A549 (cell line): ENCODE measurements at regions not wholly inside any gene's neighbourhood (a gene's known extent, or its start where the extent isn't known, plus 50 kb on each side); places are given as distances from the start of the nearest gene placed in this dataset.

Experiments used
- ATAC-seq, 2 experiments: fragments of 200-7000 bp in 1 of 2; fragments of >200 bp in 1 of 2; cut with Nextera tagmentation in 1 of 2; cut with Tn5 transposase in 1 of 2; 3 replicates each; pipeline versions ENCODE4 v1.8.0 to v1.9.1; 2018 to 2020; ENCODE audit warnings: mild to moderate bottlenecking in 1 of 2, moderate library complexity in 1 of 2
- CTCF ChIA-PET: fragments of 300-600 bp; sonication (Branson Sonifier 250); formaldehyde crosslinking; extraction: SDS; loops from one replicate; lab custom pipeline; 2021; ENCODE audit warnings: antibody characterized with exemption, inconsistent platforms; lab: Yijun Ruan, JAX
- POLR2A ChIA-PET: fragments of 350-600 bp; formaldehyde crosslinking; extraction: SDS; loops from one replicate; lab custom pipeline; 2021; ENCODE audit warnings: antibody characterized with exemption, inconsistent platforms; lab: Yijun Ruan, JAX
- DNase-seq, 2 experiments: peaks; one replicate each; pipeline versions ENCODE4 v3.0.0 to v3.0.0-alpha.2; 2011 to 2016; ENCODE audit warnings: low read depth in 1 of 2, low spot score in 1 of 2
- FAIRE-seq: peaks from 2 replicates; lab custom pipeline; 2011; peaks lifted over from hg19 to GRCh38; lab: Jason Lieb, UNC
- H3K27ac ChIP-seq, 2 experiments: fragments of >200 bp; sonication (Bioruptor Twin); formaldehyde crosslinking; 3 replicates each; pipeline ENCODE4 v1.5.1; 2016 to 2017
- H3K4me1 ChIP-seq: fragments of >200 bp; sonication (Bioruptor Twin); formaldehyde crosslinking; 3 replicates; pipeline ENCODE4 v1.6.1; 2016
- H3K4me2 ChIP-seq: fragments of >200 bp; sonication (Bioruptor Twin); formaldehyde crosslinking; 3 replicates; pipeline ENCODE4 v1.6.1; 2016
- H3K4me3 ChIP-seq: fragments of >200 bp; sonication (Bioruptor Twin); formaldehyde crosslinking; 3 replicates; pipeline ENCODE4 v1.5.1; 2016
- H3K9me3 ChIP-seq: fragments of >200 bp; sonication (Bioruptor Twin); formaldehyde crosslinking; 3 replicates; pipeline ENCODE4 v1.6.1; 2016
- BHLHE40 ChIP-seq: IDR thresholded peaks from 2 replicates; pipeline ENCODE4 v1.6.1; 2012; ENCODE audit warnings: low read depth, low read length, inconsistent platforms
- CBX8 ChIP-seq: fragments of 200-600 bp; sonication (generic); IDR thresholded peaks from 2 replicates; pipeline ENCODE4 v1.6.1; 2016
- EHMT2 ChIP-seq: fragments of 200-600 bp; sonication (generic); IDR thresholded peaks from 2 replicates; pipeline ENCODE4 v1.6.1; 2016; ENCODE audit warnings: antibody characterized with exemption, low read depth, mild to moderate bottlenecking, moderate library complexity
- ESRRA ChIP-seq: fragments of 150-350 bp; IDR thresholded peaks from 2 replicates; pipeline ENCODE4 v1.6.1; 2014; ENCODE audit warnings: mild to moderate bottlenecking, low read length, borderline replicate concordance
- FOSB ChIP-seq: fragments of 250-450 bp; sonication (Bioruptor Pico); IDR thresholded peaks from 2 replicates; pipeline ENCODE4 v1.5.0; 2020; ENCODE audit warnings: mild to moderate bottlenecking, moderate library complexity
- FOSL2 ChIP-seq, 2 experiments: fragments of 450-650 bp in 1 of 2; fragments of >200 bp in 1 of 2; sonication (Bioruptor Twin) in 1 of 2; formaldehyde crosslinking; IDR thresholded peaks; 2 replicates each; pipeline versions ENCODE4 v1.5.0 to v1.6.1; 2016 to 2020; ENCODE audit warnings: mild to moderate bottlenecking in 1 of 2, moderate library complexity in 1 of 2
- FOXS1 ChIP-seq: fragments of 250-450 bp; sonication (Bioruptor Pico); IDR thresholded peaks from 2 replicates; pipeline ENCODE4 v1.5.0; 2020; ENCODE audit warnings: mild to moderate bottlenecking, moderate library complexity
- GATA3 ChIP-seq: IDR thresholded peaks from 2 replicates; pipeline ENCODE4 v1.6.1; 2012; ENCODE audit warnings: borderline replicate concordance
- HDAC2 ChIP-seq: fragments of 200-600 bp; sonication (generic); IDR thresholded peaks from 2 replicates; pipeline ENCODE4 v1.6.1; 2016
- HOXB5 ChIP-seq: fragments of 250-450 bp; sonication (Bioruptor Pico); IDR thresholded peaks from 2 replicates; pipeline ENCODE4 v1.5.0; 2020; ENCODE audit warnings: mild to moderate bottlenecking, moderate library complexity
- JUNB ChIP-seq: fragments of >200 bp; sonication (Bioruptor Twin); formaldehyde crosslinking; IDR thresholded peaks from 2 replicates; pipeline ENCODE4 v1.6.1; 2016
- KDM5A ChIP-seq: fragments of 200-600 bp; sonication (generic); IDR thresholded peaks from 2 replicates; pipeline ENCODE4 v1.6.1; 2016; ENCODE audit warnings: antibody characterized with exemption, mild to moderate bottlenecking
- MAZ ChIP-seq: fragments of 150-350 bp; IDR thresholded peaks from 2 replicates; pipeline ENCODE4 v1.6.1; 2014; ENCODE audit warnings: antibody characterized with exemption, low read depth, low read length, borderline replicate concordance
- NFE2L2 ChIP-seq: fragments of 150-350 bp; conservative IDR thresholded peaks from 2 replicates; pipeline ENCODE4 v1.6.1; 2014; ENCODE audit warnings: low read length
- PHF8 ChIP-seq: fragments of 200-600 bp; sonication (generic); IDR thresholded peaks from 2 replicates; pipeline ENCODE4 v1.6.1; 2016; ENCODE audit warnings: low read depth, mild to moderate bottlenecking, antibody characterized with exemption, moderate library complexity, borderline replicate concordance
- RARB ChIP-seq: fragments of 250-450 bp; sonication (Bioruptor Pico); IDR thresholded peaks from 2 replicates; pipeline ENCODE4 v1.8.0; 2021; ENCODE audit warnings: mild to moderate bottlenecking, moderate library complexity
- RFX5 ChIP-seq: fragments of 450-650 bp; IDR thresholded peaks from 2 replicates; pipeline ENCODE4 v1.7.1; 2014; ENCODE audit warnings: antibody characterized with exemption, mild to moderate bottlenecking, moderate library complexity
- SREBF2 ChIP-seq: fragments of 450-650 bp; IDR thresholded peaks from 2 replicates; pipeline ENCODE4 v1.6.1; 2014; ENCODE audit warnings: mild to moderate bottlenecking, moderate library complexity
- TP53 ChIP-seq: fragments of 250-450 bp; sonication (Bioruptor Pico); IDR thresholded peaks from 2 replicates; pipeline ENCODE4 v1.5.0; 2021; ENCODE audit warnings: mild to moderate bottlenecking, moderate library complexity
- ZC3H11A ChIP-seq: fragments of 450-650 bp; IDR thresholded peaks from 2 replicates; pipeline ENCODE4 v1.6.1; 2014; ENCODE audit warnings: antibody characterized with exemption, mild to moderate bottlenecking
- ZFP36 ChIP-seq: fragments of 450-650 bp; IDR thresholded peaks from 2 replicates; pipeline ENCODE4 v1.6.1; 2014; ENCODE audit warnings: borderline replicate concordance; ENCODE audit not compliant: partially characterized antibody
- ZNF302 ChIP-seq: fragments of 250-450 bp; sonication (Bioruptor Pico); IDR thresholded peaks from 2 replicates; pipeline ENCODE4 v1.9.0; 2021; ENCODE audit warnings: inconsistent platforms, mild to moderate bottlenecking, moderate library complexity
- ZSCAN20 ChIP-seq: fragments of 250-450 bp; sonication (Bioruptor Pico); IDR thresholded peaks from 2 replicates; pipeline ENCODE4 v1.8.0; 2022; ENCODE audit warnings: mild to moderate bottlenecking, moderate library complexity
- WGBS: methylation state at CpG from one replicate; pipeline ENCODE4 v1.1.6; 2017; ENCODE audit errors: missing lambda C conversion rate; 5-methylcytosine and 5-hydroxymethylcytosine counted together
- TF ChIP-seq, protein P1 (sequence below): IDR thresholded peaks from 2 replicates; pipeline ENCODE4 v1.6.1; 2012; ENCODE audit warnings: low read depth, borderline replicate concordance
- TF ChIP-seq, protein P2 (sequence below): fragments of >200 bp; sonication (Bioruptor Twin); formaldehyde crosslinking; IDR thresholded peaks from 2 replicates; pipeline ENCODE4 v1.6.1; 2016
- TF ChIP-seq, protein P3 (sequence below): fragments of 200-600 bp; sonication (generic); IDR thresholded peaks from 2 replicates; pipeline ENCODE4 v1.6.1; 2016; ENCODE audit warnings: antibody characterized with exemption, mild to moderate bottlenecking, moderate library complexity

DNA sequence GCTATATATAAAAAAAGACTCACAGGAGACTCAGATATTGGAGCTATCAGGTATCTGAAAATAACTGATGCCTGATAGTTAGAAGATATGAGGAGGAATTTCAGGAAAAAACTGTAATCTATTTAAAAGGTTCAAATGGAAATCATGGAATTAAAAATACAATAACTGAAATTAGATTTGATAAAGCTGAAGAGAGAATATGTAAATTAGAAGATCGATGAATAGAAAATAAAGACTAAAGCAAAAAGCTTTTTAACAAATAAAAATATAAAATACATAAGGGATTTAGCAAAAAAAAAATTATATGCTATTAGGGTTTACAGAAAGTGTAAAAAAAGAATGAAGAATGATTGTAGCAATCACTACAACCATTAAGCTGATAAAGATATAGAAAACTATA is 679.8 kb upstream of the LMCD1 start (continued):
- TF ChIP-seq ZFP36 = no peak

DNA sequence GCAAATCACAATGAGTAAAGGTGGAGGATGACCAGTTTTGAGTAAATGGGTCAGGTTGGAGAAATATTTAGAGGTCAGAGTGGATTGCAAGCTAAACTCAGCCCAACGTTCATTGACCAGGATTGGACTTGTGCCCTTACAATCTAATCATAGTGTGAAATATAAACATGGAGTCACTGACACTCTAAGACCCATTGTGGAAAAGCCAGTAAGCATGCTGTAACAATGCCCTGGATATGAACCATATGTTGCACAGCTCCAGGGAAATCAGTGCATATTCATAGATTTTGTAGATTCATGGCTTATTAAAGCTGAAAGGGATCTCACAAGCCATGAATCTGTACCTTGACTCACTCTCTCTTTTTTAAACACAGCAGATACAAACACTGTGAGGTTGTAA is 660.2 kb upstream of the LMCD1 start:
- no peak overlapping the region for H3K4me3 ChIP-seq
- DNase-seq (no peak), FAIRE-seq (no peak), ATAC-seq (no peak)
- WGBS = 0% methylated on average over 1 of the region's 1 CpG
- ChIA-PET POLR2A (no interaction called here), CTCF (no interaction called here)
- no peaks in the 10 kb centered on the region for H3K9me3 ChIP-seq
- TF ChIP-seq ESRRA = no peak
- no peak for TF ChIP-seq MAZ
- no peak for TF ChIP-seq HOXB5 (CRISPR knock-in tag)
- TF ChIP-seq, protein P1, sequence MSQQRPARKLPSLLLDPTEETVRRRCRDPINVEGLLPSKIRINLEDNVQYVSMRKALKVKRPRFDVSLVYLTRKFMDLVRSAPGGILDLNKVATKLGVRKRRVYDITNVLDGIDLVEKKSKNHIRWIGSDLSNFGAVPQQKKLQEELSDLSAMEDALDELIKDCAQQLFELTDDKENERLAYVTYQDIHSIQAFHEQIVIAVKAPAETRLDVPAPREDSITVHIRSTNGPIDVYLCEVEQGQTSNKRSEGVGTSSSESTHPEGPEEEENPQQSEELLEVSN = no peak
- TF ChIP-seq PHF8 = no peak
- no peak for TF ChIP-seq CBX8
- no peak for TF ChIP-seq KDM5A
- TF ChIP-seq RFX5 = no peak
- no peak for TF ChIP-seq NFE2L2
- TF ChIP-seq RARB = no peak
- no peak for TF ChIP-seq FOSL2 (IDR thresholded peaks at IDR 0.05)
- TF ChIP-seq FOSL2 (CRISPR knock-in tag; IDR thresholded peaks at IDR 0.05) = no peak
- TF ChIP-seq, protein P2, sequence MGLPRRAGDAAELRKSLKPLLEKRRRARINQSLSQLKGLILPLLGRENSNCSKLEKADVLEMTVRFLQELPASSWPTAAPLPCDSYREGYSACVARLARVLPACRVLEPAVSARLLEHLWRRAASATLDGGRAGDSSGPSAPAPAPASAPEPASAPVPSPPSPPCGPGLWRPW = no peak
- no peak for TF ChIP-seq TP53 (CRISPR knock-in tag)
- no peak for TF ChIP-seq SREBF2
- no peak for TF ChIP-seq GATA3
- no peak overlapping the region for H3K27ac ChIP-seq
- H3K4me2 ChIP-seq = no peak overlapping the region
- H3K4me1 ChIP-seq = no peaks in the 10 kb centered on the region

DNA sequence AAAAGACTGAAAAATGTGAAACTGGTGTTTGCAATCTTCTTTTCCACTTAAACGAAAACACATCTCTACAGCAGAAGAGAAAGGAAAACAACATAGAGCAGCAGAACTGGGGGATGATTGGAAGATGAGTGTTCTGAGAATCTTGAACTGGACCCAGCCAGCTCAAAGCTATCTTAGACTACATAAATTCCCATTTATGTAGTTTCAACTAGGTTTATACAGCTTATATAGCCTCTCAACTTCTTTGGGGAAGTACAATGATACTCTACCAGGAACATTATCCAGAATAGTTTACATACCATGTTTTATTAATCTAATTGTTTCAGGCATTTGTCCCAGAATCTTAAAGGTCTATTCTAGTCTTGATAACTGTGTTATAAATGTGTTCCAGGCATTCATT is 658.2 kb upstream of the LMCD1 start:
- Histone ChIP-seq H3K27ac (no peak overlapping the region), H3K4me1 (no peaks in the 10 kb centered on the region), H3K9me3 (no peaks in the 10 kb centered on the region), H3K4me3 (no peak overlapping the region), H3K4me2 (no peak overlapping the region)
- ChIA-PET POLR2A (no interaction called here), CTCF (interaction anchor here (0.6 to 0.7 kb wide), 2 partner anchors 27 to 222 kb away, joined by 3 to 4 read pairs; no protein-coding TSS in a partner anchor)
- no peak for ATAC-seq
- no peak for TF ChIP-seq KDM5A
- no peak for TF ChIP-seq HOXB5 (CRISPR knock-in tag)
- no peak for TF ChIP-seq ZNF302
- TF ChIP-seq ESRRA = no peak
- TF ChIP-seq JUNB = no peak
- no peak for TF ChIP-seq FOSB
- TF ChIP-seq ZSCAN20 (CRISPR knock-in tag) = no peak
- TF ChIP-seq, protein P3, sequence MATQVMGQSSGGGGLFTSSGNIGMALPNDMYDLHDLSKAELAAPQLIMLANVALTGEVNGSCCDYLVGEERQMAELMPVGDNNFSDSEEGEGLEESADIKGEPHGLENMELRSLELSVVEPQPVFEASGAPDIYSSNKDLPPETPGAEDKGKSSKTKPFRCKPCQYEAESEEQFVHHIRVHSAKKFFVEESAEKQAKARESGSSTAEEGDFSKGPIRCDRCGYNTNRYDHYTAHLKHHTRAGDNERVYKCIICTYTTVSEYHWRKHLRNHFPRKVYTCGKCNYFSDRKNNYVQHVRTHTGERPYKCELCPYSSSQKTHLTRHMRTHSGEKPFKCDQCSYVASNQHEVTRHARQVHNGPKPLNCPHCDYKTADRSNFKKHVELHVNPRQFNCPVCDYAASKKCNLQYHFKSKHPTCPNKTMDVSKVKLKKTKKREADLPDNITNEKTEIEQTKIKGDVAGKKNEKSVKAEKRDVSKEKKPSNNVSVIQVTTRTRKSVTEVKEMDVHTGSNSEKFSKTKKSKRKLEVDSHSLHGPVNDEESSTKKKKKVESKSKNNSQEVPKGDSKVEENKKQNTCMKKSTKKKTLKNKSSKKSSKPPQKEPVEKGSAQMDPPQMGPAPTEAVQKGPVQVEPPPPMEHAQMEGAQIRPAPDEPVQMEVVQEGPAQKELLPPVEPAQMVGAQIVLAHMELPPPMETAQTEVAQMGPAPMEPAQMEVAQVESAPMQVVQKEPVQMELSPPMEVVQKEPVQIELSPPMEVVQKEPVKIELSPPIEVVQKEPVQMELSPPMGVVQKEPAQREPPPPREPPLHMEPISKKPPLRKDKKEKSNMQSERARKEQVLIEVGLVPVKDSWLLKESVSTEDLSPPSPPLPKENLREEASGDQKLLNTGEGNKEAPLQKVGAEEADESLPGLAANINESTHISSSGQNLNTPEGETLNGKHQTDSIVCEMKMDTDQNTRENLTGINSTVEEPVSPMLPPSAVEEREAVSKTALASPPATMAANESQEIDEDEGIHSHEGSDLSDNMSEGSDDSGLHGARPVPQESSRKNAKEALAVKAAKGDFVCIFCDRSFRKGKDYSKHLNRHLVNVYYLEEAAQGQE = no peak
- TF ChIP-seq, protein P2 = no peak
- TF ChIP-seq CBX8 = no peak
- TF ChIP-seq TP53 (CRISPR knock-in tag) = no peak
- no peak for TF ChIP-seq RFX5
- no peak for TF ChIP-seq FOXS1 (CRISPR knock-in tag)
- no peak for TF ChIP-seq HDAC2
- TF ChIP-seq EHMT2 = no peak
- TF ChIP-seq GATA3 = no peak
- TF ChIP-seq BHLHE40 = no peak
- TF ChIP-seq ZC3H11A = no peak
- no peak for TF ChIP-seq SREBF2
- DNase-seq = no peak
- WGBS = 2% methylated on average over 1 of the region's 1 CpG
- FAIRE-seq = no peak
